ENCODE measurements at regions not wholly inside any gene's neighbourhood (a gene's known extent, or its start where the extent isn't known, plus 50 kb on each side); places are given as distances from the start of the nearest gene placed in this dataset.
"Not testable (repeated sequence)": the region's sequence is repeated elsewhere in the genome, so short reads cannot be mapped to it uniquely, and the experiment has no call there.

DNA sequence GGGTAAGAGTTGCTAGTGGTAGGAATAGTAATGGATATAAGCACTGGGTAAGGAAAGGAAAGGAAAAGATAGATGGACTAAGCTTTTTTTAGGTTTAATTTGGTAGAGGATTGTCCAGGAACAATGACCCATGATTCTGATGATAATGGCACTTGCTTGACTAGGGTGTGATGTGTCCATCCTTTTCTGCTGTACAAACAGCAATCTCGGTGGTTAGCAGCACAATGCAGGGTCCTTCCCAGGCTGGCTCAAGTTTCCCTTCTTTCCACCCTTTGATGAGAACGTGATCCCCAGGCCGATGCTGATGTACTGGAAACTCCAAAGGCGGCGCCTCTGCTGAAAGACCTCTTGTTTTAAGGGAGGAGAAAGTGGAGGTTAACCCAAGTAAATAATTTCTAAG, 105.3 kb downstream of the TMEM167A start:
- H3K4me1 ChIP-seq = no peaks in the 10 kb centered on the region
- TF ChIP-seq EP300 (IDR thresholded peaks at IDR 0.05) = no peak
- TF ChIP-seq CTCF (IDR thresholded peaks at IDR 0.05) = no peak
- TF ChIP-seq POLR2A (IDR thresholded peaks at IDR 0.05; ENCODE audit: low read depth) = no peak
- no peak for TF ChIP-seq POLR2AphosphoS5 (IDR thresholded peaks at IDR 0.05)
- no peak overlapping the region for H3K27ac ChIP-seq (replicated peaks in 1 of 4)
- no peaks in the 10 kb centered on the region for H3K27me3 ChIP-seq
- peaks cover 0 to 12% (median 7%) of the 10 kb centered on the region in 4 donors for H3K9me3 ChIP-seq
- no peak overlapping the region for H3K4me3 ChIP-seq
- no peaks in the 10 kb centered on the region for H3K36me3 ChIP-seq
- WGBS = 94% methylated on average over 5 of the region's 5 CpGs
- no peak for DNase-seq (ENCODE audit: extremely low spot score)
- intact Hi-C loops (cut with DNase I) = no loop called here

- WGBS = 93% methylated on average over 10 of the region's 10 CpGs
- H3K9me3 ChIP-seq = peaks cover 0 to 12% (median 7%) of the 10 kb centered on the region in 4 donors
- H3K27ac ChIP-seq (replicated peaks in 1 of 4); DNase-seq (ENCODE audit: extremely low spot score); H3K4me1 ChIP-seq; H3K36me3 ChIP-seq; H3K27me3 ChIP-seq; H3K4me3 ChIP-seq; intact Hi-C loops (cut with DNase I): not testable (repeated sequence)
Measured at GRCh38 chr5:82971034-82971806, 106.0 kb downstream of the TMEM167A start.

GRCh38 chr5:82969221-82969976, 107.8 kb downstream of the TMEM167A start:
- H3K36me3 ChIP-seq; H3K4me1 ChIP-seq; intact Hi-C loops (cut with DNase I); H3K27me3 ChIP-seq; H3K27ac ChIP-seq (replicated peaks in 1 of 4); H3K4me3 ChIP-seq; DNase-seq (ENCODE audit: extremely low spot score); H3K9me3 ChIP-seq: not testable (repeated sequence)
- 93% methylated on average over 6 of the region's 6 CpGs for WGBS

GRCh38 chr5:82967072-82967471, 110.1 kb downstream of the TMEM167A start:
- Histone ChIP-seq H3K4me1 (no peaks in the 10 kb centered on the region), H3K4me3 (no peak overlapping the region), H3K36me3 (no peaks in the 10 kb centered on the region), H3K9me3 (no peaks in the 10 kb centered on the region), H3K27ac (replicated peaks in 1 of 4) (no peak overlapping the region), H3K27me3 (no peaks in the 10 kb centered on the region)
- no peak for DNase-seq (ENCODE audit: extremely low spot score)
- no peak for TF ChIP-seq EP300 (IDR thresholded peaks at IDR 0.05)
- no peak for TF ChIP-seq CTCF (IDR thresholded peaks at IDR 0.05)
- TF ChIP-seq POLR2AphosphoS5 (IDR thresholded peaks at IDR 0.05) = no peak
- no peak for TF ChIP-seq POLR2A (IDR thresholded peaks at IDR 0.05; ENCODE audit: low read depth)
- intact Hi-C loops (cut with DNase I) = no loop called here

GRCh38 chr5:82959466-82959865, 117.7 kb downstream of the TMEM167A start:
- 100% methylated on average over 1 of the region's 1 CpG for WGBS
- intact Hi-C loops (cut with DNase I) = no loop called here
- Histone ChIP-seq H3K4me3 (no peak overlapping the region), H3K27me3 (no peaks in the 10 kb centered on the region), H3K9me3 (peaks cover 0 to 10% (median 0%) of the 10 kb centered on the region in 4 donors), H3K27ac (replicated peaks in 1 of 4) (no peak overlapping the region), H3K4me1 (no peaks in the 10 kb centered on the region), H3K36me3 (no peaks in the 10 kb centered on the region)
- TF ChIP-seq CTCF (IDR thresholded peaks at IDR 0.05) = no peak
- no peak for TF ChIP-seq POLR2A (IDR thresholded peaks at IDR 0.05; ENCODE audit: low read depth)
- TF ChIP-seq POLR2AphosphoS5 (IDR thresholded peaks at IDR 0.05) = no peak
- no peak for TF ChIP-seq EP300 (IDR thresholded peaks at IDR 0.05)
- no peak for DNase-seq (ENCODE audit: extremely low spot score)
